Liver (tissue), 8 donors: ENCODE measurements at regions not wholly inside any gene's neighbourhood (a gene's known extent, or its start where the extent isn't known, plus 50 kb on each side); places are given as distances from the start of the nearest gene placed in this dataset.

Source experiments
- DNase-seq: peaks from one replicate; pipeline ENCODE4 v3.0.0-alpha.2; 2017; ENCODE audit warnings: low spot score
- H3K27ac ChIP-seq, 2 donors: one replicate each; pipeline ENCODE4 v1.7.0; 2013; ENCODE audit warnings: inconsistent platforms in 2 of 2, low read length in 2 of 2, control low read depth in 1 of 2, low read depth in 1 of 2, mild to moderate bottlenecking in 1 of 2
- H3K27me3 ChIP-seq, 4 donors: one replicate each; pipeline versions ENCODE4 v1.6.1 to v1.7.0; 2013; ENCODE audit warnings: low read length in 3 of 4, inconsistent platforms in 1 of 4, mild to moderate bottlenecking in 1 of 4, moderate library complexity in 1 of 4; ENCODE audit not compliant: control insufficient read depth in 4 of 4, insufficient read depth in 4 of 4
- H3K36me3 ChIP-seq, 4 donors: one replicate each; pipeline versions ENCODE4 v1.6.1 to v1.7.0; 2013; ENCODE audit warnings: low read length in 3 of 4, mild to moderate bottlenecking in 3 of 4, low read depth in 1 of 4, moderate library complexity in 1 of 4; ENCODE audit not compliant: control insufficient read depth in 4 of 4, insufficient read depth in 3 of 4
- H3K4me1 ChIP-seq, 4 donors: one replicate each; pipeline versions ENCODE4 v1.6.1 to v1.7.0; 2013; ENCODE audit warnings: low read length in 3 of 4, mild to moderate bottlenecking in 3 of 4, moderate library complexity in 1 of 4; ENCODE audit not compliant: control insufficient read depth in 4 of 4, insufficient read depth in 4 of 4
- H3K4me3 ChIP-seq, 3 donors: one replicate each; pipeline versions ENCODE4 v1.6.1 to v1.7.0; 2013; ENCODE audit warnings: low read length in 3 of 3, control low read depth in 1 of 3, low read depth in 1 of 3, mild to moderate bottlenecking in 1 of 3
- H3K9ac ChIP-seq, 2 donors: one replicate each; pipeline ENCODE4 v1.7.0; 2013; ENCODE audit warnings: low read length in 2 of 2, mild to moderate bottlenecking in 2 of 2, moderate library complexity in 2 of 2, control low read depth in 1 of 2, low read depth in 1 of 2
- H3K9me3 ChIP-seq, 4 donors: one replicate each; pipeline versions ENCODE4 v1.6.1 to v1.7.0; 2013; ENCODE audit warnings: low read length in 3 of 4; ENCODE audit not compliant: control insufficient read depth in 4 of 4
- EGR1 ChIP-seq, 2 donors: IDR thresholded peaks; 2 replicates each; pipeline ENCODE4 v1.6.1; 2016 to 2018; ENCODE audit warnings: antibody characterized with exemption in 2 of 2, low read depth in 2 of 2
- FOXA1 ChIP-seq: IDR thresholded peaks from 2 replicates; pipeline ENCODE4 v1.6.1; 2016; ENCODE audit warnings: antibody characterized with exemption
- FOXA2 ChIP-seq: IDR thresholded peaks from 2 replicates; pipeline ENCODE4 v1.6.1; 2016; ENCODE audit warnings: antibody characterized with exemption
- GABPA ChIP-seq, 2 donors: IDR thresholded peaks in 1 of 2; conservative IDR thresholded peaks in 1 of 2; 2 replicates each; pipeline ENCODE4 v1.6.1; 2016; ENCODE audit warnings: antibody characterized with exemption in 2 of 2, mild to moderate bottlenecking in 1 of 2, moderate library complexity in 1 of 2
- HNF4A ChIP-seq, 2 donors: conservative IDR thresholded peaks; 2 replicates each; pipeline ENCODE4 v1.6.1; 2016; ENCODE audit warnings: antibody characterized with exemption in 2 of 2, mild to moderate bottlenecking in 2 of 2
- HNF4G ChIP-seq: IDR thresholded peaks from 2 replicates; pipeline ENCODE4 v1.6.1; 2016; ENCODE audit warnings: antibody characterized with exemption
- JUND ChIP-seq, 2 donors: IDR thresholded peaks; 2 replicates each; pipeline ENCODE4 v1.6.1; 2016; ENCODE audit warnings: antibody characterized with exemption in 2 of 2
- RAD21 ChIP-seq, 2 donors: IDR thresholded peaks; 2 replicates each; pipeline ENCODE4 v1.6.1; 2016; ENCODE audit warnings: antibody characterized with exemption in 2 of 2, mild to moderate bottlenecking in 2 of 2
- RXRA ChIP-seq, 2 donors: IDR thresholded peaks; 2 replicates each; pipeline ENCODE4 v1.6.1; 2017 to 2018; ENCODE audit warnings: antibody characterized with exemption in 2 of 2, mild to moderate bottlenecking in 1 of 2
- SP1 ChIP-seq: IDR thresholded peaks from 2 replicates; pipeline ENCODE4 v1.6.1; 2018; ENCODE audit warnings: antibody characterized with exemption, mild to moderate bottlenecking
- TAF1 ChIP-seq: conservative IDR thresholded peaks from 2 replicates; pipeline ENCODE4 v1.6.1; 2016; ENCODE audit warnings: antibody characterized with exemption, mild to moderate bottlenecking
- YY1 ChIP-seq: IDR thresholded peaks from 2 replicates; pipeline ENCODE4 v1.6.1; 2016; ENCODE audit warnings: antibody characterized with exemption, mild to moderate bottlenecking
- WGBS: extraction: QIAGEN DNeasy Blood & Tissue Kit; methylation state at CpG from one replicate; pipeline ENCODE4 v1.1.7; 2013; 5-methylcytosine and 5-hydroxymethylcytosine counted together
- TF ChIP-seq, protein P1 (sequence below): fragments of 150-350 bp; IDR thresholded peaks from 2 replicates; pipeline ENCODE4 v1.5.1; 2017; ENCODE audit warnings: improper control_type of control experiment, low read depth, low read length; ENCODE audit not compliant: missing input control
- TF ChIP-seq, protein P2 (sequence below): IDR thresholded peaks from 2 replicates; pipeline ENCODE4 v1.6.1; 2016; ENCODE audit warnings: antibody characterized with exemption
- TF ChIP-seq, protein P3 (sequence below): IDR thresholded peaks from 2 replicates; pipeline ENCODE4 v1.6.1; 2016; ENCODE audit warnings: antibody characterized with exemption, mild to moderate bottlenecking
- TF ChIP-seq, protein P4 (sequence below): IDR thresholded peaks from 2 replicates; pipeline ENCODE4 v1.6.1; 2016; ENCODE audit warnings: antibody characterized with exemption
- TF ChIP-seq, protein P5 (sequence below): IDR thresholded peaks from 2 replicates; pipeline ENCODE4 v1.6.1; 2016; ENCODE audit warnings: antibody characterized with exemption
- donor health status: healthy.
- donor health status: healthy.
- donor health status: healthy.
- donor health status: healthy.
- donor health status: healthy.

DNA sequence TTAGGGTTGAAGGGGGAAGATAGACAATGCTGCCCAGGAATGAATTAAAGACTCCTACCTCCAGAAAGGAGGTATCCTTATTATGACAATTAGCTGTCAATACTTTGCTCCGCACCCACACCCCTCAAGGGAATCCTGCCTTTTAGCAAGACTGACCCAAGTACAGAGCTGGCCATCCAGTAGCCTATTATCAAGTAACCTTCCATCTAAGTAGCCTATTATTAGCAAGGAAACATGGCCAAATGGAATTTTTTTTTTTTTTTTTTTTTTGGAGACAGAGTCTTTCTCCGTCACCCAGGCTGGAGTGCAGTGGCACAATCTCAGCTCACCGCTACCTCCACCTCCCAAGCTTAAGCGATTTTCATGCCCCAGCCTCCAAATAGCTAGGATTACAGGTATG is 161.3 kb downstream of the PMP22 start (continued):
- TF ChIP-seq, protein P1, sequence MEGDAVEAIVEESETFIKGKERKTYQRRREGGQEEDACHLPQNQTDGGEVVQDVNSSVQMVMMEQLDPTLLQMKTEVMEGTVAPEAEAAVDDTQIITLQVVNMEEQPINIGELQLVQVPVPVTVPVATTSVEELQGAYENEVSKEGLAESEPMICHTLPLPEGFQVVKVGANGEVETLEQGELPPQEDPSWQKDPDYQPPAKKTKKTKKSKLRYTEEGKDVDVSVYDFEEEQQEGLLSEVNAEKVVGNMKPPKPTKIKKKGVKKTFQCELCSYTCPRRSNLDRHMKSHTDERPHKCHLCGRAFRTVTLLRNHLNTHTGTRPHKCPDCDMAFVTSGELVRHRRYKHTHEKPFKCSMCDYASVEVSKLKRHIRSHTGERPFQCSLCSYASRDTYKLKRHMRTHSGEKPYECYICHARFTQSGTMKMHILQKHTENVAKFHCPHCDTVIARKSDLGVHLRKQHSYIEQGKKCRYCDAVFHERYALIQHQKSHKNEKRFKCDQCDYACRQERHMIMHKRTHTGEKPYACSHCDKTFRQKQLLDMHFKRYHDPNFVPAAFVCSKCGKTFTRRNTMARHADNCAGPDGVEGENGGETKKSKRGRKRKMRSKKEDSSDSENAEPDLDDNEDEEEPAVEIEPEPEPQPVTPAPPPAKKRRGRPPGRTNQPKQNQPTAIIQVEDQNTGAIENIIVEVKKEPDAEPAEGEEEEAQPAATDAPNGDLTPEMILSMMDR = no peak
- TF ChIP-seq FOXA2 (no peak), RAD21 (IDR thresholded peaks at IDR 0.05) (no peak), GABPA (IDR thresholded peaks at IDR 0.05 in 1 of 2, conservative IDR thresholded peaks at IDR 0.05 in 1 of 2) (no peak)
- TF ChIP-seq, protein P2, sequence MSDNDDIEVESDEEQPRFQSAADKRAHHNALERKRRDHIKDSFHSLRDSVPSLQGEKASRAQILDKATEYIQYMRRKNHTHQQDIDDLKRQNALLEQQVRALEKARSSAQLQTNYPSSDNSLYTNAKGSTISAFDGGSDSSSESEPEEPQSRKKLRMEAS = no peak

DNA sequence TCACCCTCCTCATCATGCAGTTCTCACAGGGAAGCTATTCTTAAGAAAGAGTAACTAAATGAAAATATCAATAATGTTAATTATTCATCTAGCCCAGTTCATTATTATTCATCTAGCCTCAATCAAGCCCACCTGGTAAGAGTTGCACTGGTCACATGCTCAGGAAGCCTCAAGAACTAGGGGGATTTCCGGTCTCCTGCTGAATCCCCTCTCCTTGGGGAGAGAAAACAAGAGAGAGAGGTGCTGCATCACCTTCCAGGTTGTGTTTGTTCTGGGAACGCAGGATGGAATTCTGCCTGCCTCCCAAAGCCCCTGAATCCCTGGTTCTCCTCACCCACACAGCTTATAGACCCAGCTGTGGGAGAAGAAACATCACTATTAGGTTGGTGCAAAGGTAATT is 164.0 kb downstream of the PMP22 start:
- WGBS = 65% methylated on average over 2 of the region's 2 CpGs
- no peaks in the 10 kb centered on the region for H3K9me3 ChIP-seq
- TF ChIP-seq SP1 (no peak), EGR1 (IDR thresholded peaks at IDR 0.05; ENCODE audit: low read depth in 2 of 2) (no peak), YY1 (no peak), FOXA1 (no peak), HNF4A (conservative IDR thresholded peaks at IDR 0.05) (no peak), TAF1 (no peak), RAD21 (IDR thresholded peaks at IDR 0.05) (no peak), GABPA (IDR thresholded peaks at IDR 0.05 in 1 of 2, conservative IDR thresholded peaks at IDR 0.05 in 1 of 2) (no peak), JUND (IDR thresholded peaks at IDR 0.05) (no peak)
- TF ChIP-seq, protein P3, sequence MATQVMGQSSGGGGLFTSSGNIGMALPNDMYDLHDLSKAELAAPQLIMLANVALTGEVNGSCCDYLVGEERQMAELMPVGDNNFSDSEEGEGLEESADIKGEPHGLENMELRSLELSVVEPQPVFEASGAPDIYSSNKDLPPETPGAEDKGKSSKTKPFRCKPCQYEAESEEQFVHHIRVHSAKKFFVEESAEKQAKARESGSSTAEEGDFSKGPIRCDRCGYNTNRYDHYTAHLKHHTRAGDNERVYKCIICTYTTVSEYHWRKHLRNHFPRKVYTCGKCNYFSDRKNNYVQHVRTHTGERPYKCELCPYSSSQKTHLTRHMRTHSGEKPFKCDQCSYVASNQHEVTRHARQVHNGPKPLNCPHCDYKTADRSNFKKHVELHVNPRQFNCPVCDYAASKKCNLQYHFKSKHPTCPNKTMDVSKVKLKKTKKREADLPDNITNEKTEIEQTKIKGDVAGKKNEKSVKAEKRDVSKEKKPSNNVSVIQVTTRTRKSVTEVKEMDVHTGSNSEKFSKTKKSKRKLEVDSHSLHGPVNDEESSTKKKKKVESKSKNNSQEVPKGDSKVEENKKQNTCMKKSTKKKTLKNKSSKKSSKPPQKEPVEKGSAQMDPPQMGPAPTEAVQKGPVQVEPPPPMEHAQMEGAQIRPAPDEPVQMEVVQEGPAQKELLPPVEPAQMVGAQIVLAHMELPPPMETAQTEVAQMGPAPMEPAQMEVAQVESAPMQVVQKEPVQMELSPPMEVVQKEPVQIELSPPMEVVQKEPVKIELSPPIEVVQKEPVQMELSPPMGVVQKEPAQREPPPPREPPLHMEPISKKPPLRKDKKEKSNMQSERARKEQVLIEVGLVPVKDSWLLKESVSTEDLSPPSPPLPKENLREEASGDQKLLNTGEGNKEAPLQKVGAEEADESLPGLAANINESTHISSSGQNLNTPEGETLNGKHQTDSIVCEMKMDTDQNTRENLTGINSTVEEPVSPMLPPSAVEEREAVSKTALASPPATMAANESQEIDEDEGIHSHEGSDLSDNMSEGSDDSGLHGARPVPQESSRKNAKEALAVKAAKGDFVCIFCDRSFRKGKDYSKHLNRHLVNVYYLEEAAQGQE = no peak
- H3K27ac ChIP-seq = no peak overlapping the region
- H3K4me3 ChIP-seq = no peak overlapping the region
- H3K36me3 ChIP-seq = no peaks in the 10 kb centered on the region
- no peak for DNase-seq
- H3K27me3 ChIP-seq = peaks cover 0 to 5% (median 2%) of the 10 kb centered on the region in 4 donors
- no peaks in the 10 kb centered on the region for H3K4me1 ChIP-seq
- H3K9ac ChIP-seq = no peak overlapping the region

DNA sequence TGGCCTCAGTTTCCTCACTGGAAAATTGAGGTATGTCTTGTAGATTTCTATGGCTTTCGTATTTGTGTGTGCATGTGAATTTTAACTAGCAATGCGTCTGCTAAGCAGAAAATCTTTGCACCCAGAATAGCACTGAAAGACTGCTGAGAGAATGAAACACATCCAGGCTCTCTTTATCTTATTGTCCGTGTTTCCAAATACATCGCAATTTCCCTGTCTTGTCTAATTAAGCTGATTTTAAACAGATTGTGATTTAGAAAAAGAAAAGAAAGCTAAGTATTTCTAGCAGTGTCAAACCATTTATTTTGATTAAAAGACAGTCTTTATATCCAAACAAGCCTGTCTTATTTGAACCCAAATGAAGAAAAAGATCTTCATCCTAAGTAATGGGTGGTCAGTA is 168.6 kb downstream of the PMP22 start:
- WGBS = 79% methylated on average over 4 of the region's 4 CpGs
- H3K27ac ChIP-seq = no peak overlapping the region
- H3K36me3 ChIP-seq = no peaks in the 10 kb centered on the region
- no peaks in the 10 kb centered on the region for H3K4me1 ChIP-seq
- no peaks in the 10 kb centered on the region for H3K9me3 ChIP-seq
- H3K27me3 ChIP-seq = peaks cover 0 to 5% (median 2%) of the 10 kb centered on the region in 4 donors
- H3K4me3 ChIP-seq = no peak overlapping the region
- no peak for TF ChIP-seq RAD21 (IDR thresholded peaks at IDR 0.05)
- TF ChIP-seq FOXA1 = no peak
- TF ChIP-seq HNF4A (conservative IDR thresholded peaks at IDR 0.05) = no peak
- TF ChIP-seq SP1 = no peak
- no peak for TF ChIP-seq RXRA (IDR thresholded peaks at IDR 0.05)
- TF ChIP-seq, protein P4, sequence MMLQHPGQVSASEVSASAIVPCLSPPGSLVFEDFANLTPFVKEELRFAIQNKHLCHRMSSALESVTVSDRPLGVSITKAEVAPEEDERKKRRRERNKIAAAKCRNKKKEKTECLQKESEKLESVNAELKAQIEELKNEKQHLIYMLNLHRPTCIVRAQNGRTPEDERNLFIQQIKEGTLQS = no peak
- TF ChIP-seq YY1 = no peak
- TF ChIP-seq, protein P2 = no peak
- TF ChIP-seq, protein P1 = no peak
- TF ChIP-seq, protein P5, sequence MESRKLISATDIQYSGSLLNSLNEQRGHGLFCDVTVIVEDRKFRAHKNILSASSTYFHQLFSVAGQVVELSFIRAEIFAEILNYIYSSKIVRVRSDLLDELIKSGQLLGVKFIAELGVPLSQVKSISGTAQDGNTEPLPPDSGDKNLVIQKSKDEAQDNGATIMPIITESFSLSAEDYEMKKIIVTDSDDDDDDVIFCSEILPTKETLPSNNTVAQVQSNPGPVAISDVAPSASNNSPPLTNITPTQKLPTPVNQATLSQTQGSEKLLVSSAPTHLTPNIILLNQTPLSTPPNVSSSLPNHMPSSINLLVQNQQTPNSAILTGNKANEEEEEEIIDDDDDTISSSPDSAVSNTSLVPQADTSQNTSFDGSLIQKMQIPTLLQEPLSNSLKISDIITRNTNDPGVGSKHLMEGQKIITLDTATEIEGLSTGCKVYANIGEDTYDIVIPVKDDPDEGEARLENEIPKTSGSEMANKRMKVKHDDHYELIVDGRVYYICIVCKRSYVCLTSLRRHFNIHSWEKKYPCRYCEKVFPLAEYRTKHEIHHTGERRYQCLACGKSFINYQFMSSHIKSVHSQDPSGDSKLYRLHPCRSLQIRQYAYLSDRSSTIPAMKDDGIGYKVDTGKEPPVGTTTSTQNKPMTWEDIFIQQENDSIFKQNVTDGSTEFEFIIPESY = no peak
- TF ChIP-seq JUND (IDR thresholded peaks at IDR 0.05) = no peak
- no peak for TF ChIP-seq EGR1 (IDR thresholded peaks at IDR 0.05; ENCODE audit: low read depth in 2 of 2)
- TF ChIP-seq HNF4G = no peak
- TF ChIP-seq TAF1 = no peak
- no peak overlapping the region for H3K9ac ChIP-seq
- no peak for DNase-seq
